Ammon's horn (tissue), 1 donor: ENCODE measurements at regions not wholly inside any gene's neighbourhood (a gene's known extent, or its start where the extent isn't known, plus 50 kb on each side); places are given as distances from the start of the nearest gene placed in this dataset.
A peak's percentile ranks its signal among the peaks of the same experiment; 100 is the strongest.

Source experiments
- DNase-seq: peaks from one replicate; pipeline ENCODE4 v3.0.0-alpha.2; 2016; ENCODE audit warnings: low spot score

DNA sequence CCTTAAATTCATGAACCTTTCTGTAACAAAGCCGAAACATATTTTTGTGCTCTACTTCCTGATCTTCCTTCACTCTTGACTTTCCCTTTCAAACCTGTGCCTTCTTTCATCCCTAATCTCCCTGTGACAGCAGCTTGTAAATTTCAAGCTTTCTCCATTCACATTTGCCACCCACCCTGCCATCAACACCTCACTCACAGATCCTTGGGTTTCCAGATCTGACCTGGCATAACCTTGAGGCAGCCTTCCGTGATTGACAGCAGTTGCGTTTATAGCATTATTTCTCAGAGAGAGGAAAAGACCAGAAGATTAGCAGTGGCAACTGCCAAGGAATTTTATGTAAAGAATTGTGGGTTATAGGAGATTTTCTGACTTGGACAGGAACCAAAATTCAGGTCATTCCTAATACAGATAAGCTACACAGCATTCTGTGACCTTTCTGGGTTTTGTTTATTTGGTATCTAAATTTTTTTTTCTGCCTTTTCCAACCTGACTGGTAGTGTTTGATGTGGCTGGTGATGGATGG, 260.0 kb downstream of the NR2F1-AS1 start:
- DNase-seq = no peak

DNA sequence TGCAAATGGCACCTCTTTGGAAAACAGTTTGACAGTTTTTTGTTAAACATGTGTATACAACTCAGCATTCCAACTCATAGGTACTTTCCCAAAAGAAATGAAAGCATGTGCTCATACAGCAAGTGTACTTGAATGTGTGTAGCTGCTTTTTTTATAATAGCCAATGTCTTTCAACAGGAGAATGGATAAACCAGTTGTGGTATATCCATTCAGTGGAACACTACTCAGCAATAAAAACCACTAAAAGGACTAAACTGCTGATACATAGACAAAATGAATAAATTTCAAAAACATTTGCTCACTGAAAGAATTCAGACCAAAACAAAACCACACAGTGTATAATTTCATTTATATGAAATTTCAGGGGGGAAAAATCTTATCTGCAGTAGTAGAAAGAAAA, 267.3 kb downstream of the NR2F1-AS1 start:
- no peak for DNase-seq

DNA sequence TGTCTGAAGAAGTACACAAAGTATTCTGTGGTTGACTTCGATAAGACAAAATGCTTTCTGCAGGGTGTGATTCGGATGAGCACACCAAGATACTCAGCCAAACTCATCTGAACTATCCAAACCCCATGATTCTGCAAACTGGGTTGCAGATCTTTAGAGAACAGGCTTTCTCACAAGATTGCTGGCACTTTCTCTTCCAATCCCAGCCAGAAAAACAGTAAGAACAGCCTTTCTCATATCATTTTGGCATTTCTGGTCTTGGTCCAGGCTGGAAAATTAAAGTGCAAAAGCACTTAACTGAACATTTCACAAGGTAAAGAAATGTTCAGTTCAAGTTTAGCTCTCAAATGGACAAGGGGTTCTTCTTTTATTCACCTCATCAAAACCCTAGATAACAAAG, 269.1 kb downstream of the NR2F1-AS1 start:
- no peak for DNase-seq

DNA sequence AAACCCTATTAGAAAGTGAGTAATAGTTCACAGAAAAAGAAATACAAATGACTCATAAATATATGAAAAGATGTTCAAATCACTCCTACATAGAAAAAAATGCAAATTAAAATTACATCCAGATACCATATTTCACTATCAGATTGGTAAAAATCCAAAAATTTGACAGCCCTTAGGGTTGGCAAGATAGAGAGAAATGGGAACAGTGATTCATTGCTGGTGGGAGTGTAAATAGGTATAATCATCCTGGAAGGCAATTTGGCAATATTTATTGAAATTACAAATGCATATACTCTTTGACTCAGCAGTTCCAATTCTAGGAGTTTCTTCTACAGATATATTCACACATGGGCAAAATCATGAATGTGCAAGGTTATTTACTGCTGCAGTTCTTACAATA, 273.5 kb downstream of the NR2F1-AS1 start:
- no peak for DNase-seq

DNA sequence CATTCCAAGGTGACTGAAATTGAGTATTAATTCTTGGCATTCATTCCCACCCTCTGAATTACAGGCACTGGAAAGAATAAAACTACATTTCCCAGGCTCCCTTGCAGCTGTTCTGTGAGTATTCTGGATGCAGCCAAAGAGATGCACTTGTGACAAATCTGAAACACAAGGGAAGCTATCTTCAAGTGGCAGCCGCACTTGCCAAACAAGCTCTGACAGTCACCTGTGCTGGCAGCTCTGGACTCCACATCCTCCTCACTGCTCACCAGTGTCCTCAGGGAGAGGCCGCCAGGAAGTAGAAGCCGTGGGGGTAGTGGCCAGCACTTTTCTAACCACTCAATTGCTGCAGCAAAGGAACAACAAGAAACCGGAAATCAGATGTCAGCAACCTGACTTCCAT, 275.0 kb downstream of the NR2F1-AS1 start:
- no peak for DNase-seq

DNA sequence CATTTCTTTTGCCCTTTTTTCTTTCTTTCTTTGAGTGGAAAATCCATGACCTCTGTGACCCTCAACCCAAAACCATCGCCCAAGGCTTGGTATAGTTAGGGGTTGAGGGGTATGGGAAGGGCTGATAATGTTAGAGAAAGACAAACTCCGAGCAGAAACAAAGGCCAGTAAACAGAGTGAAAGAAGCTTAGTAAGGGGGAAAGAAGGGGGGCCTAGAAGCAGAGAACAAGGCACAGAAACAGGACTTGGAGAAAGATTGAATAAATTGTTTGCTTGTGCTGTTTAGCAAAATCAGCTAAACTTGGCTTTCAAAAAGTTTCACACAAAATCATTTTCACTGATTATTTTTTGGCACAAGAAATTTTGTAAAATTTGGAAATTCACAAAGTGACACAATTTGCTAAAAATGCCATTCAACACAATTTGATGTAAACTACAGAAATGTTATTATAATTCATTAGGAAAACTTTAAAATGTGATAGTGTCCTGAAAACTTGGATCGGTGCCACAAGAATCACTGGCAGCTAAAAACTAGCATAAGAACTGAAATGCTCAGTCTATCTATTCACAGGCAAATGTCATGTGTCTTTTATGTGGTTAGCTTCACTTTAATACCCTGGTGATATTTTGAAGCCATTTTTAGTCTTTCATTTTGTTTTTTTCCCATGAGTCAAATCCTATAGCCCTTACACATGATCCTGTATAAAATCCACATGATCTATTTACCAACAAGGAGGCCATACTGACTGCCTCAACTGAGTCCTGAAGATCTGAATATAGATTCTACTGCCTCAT, 276.4 kb downstream of the NR2F1-AS1 start:
- DNase-seq = no peak

DNA sequence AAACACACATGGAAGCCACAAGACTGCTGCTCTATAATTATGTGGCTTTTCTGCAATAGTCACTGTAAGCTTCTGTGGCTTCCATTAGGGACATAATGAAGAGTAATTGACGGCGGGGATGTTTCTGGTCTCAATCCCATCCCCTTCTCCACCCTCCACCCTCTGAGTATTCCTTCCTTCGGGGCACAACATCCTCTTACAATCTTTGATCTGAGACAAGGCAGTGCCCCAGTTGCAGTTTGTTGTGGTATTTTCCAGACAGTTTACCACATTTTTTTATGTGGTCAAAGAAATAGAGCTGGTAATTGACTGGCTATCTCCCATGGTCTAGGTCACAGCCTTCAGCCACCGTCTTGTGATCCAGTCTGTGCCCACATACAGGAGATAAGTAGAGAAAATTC, 277.7 kb downstream of the NR2F1-AS1 start:
- DNase-seq = no peak

DNA sequence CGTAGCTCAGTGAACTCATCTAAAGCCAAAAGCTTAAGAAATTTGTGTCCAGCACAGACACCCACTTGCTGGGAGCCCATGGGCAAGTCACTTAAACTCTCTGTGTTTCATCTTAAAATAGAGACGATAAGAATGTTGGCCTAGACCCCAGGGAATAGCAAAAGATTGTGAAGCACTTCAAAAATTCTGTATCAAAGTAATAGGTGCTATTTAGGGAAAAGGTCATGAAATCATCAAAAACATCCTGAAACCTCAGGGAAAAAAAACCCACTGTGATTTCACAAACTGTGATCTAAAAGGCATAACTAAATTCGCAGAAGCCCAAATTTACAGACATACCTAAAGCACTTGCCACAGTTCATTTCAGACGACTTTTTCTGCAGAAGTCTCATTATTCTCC, 278.3 kb downstream of the NR2F1-AS1 start:
- no peak for DNase-seq

DNA sequence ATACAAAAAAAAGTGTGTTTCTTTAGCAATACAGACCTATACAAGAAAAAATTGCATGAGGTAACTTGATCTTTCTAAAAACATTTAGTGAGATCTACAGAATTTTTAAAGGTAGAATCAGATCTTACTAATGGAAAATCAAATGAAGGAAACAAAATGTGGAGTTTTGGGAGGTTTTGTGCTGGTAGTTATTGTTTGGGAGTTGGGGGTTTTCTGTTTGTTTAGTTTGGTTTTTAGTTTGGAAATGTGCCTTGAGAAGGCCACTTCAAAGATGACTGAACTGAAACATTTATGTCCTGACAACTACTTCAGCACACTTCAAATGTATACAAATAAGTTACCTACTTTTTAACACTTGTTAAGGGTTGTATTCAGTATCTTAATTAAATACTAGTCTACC, 280.1 kb downstream of the NR2F1-AS1 start:
- DNase-seq = no peak

DNA sequence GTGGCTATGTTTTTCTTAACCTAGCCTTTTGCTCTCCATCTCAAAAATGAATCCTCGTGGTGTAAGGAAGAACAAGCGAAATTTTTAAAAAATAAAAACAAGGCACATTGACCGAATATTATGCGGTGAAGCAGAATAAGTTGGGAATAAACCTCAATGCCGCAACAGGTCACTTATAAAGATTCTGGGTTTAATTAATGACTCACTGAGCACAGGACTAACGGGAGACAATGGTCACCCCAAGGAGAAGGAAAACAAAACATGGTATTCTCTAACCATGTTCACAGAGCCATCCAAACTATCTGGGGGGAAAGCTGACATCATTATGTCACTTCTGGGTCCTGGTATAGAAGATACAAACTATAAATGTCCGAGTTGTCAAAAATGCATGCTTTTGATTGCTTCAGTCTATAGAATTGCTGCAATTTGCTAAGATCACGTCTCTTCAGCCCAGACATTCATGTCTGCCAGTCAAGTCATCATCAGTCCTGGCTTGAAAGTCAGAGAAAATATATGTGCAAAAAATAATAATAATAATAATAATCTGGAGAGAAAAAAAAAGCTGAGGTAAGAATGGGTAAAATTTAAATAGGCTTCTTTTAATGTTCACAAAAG, 280.6 kb downstream of the NR2F1-AS1 start:
- DNase-seq = no peak

DNA sequence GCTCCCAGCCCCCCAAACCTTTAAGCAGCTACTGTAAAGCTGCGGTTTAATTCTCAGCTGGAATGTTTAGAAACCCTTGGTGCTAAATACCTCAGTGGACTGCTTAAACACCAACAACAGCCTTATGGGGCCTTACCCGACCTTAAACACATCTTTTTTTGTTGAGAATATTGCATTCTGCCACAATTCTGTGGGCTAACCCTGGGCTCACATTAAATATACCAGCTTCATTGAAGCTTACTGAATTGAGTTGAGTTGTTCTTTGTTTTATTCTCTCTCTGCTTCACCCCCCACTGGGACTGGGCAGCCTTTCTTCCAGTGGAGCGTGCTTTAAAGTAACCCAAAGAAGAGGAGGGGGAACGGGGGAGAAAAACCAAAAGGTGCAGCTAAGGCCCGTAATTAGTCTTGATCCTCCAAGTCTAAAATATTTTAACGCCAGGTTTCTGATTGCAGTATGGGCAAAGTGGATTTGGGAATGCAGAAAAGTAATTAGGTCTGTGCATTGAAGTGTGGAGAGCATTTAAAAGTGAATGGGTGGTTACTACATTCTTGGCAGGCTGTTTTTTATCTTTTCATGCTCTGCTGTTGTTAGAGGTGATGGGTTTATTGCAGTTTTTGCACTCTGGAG, 281.2 kb downstream of the NR2F1-AS1 start:
- peak; percentile 56 for DNase-seq

DNA sequence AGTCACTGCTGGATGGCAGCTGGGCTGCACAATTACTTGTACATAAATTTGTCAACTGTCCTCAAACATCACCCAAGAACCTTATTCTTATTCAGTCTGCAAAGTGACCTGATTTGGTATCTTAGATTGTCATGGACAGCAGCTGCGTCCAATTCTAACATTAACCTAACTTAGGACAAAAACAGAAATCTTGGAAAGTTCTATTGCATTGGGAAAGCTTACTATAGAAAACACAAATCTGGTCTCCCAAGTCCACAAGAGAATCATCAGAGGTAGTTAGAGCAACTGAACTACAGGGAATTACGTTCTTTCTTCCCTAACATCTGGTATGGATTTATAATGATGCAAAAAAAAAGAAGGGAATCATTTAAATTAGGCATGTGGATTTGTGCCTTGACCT, 283.9 kb downstream of the NR2F1-AS1 start:
- no peak for DNase-seq

DNA sequence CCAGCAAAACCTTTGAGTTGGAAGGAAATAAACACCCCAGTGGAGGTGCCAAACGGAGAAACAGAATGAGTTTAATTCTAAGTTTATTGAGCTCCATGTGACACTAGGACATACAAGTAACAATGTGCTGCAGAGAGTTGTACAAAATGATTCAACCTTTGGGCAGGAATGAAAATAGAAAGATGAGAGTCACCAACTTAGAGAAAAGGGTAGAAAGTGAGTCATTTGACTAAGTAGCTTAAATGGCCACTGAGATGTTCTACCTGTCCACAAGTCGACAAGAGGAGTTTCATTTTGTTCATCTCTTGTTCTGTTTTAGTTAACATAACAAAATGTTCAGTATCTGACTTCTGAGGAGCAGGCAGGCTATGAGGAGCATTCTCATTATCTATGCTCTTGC, 284.7 kb downstream of the NR2F1-AS1 start:
- DNase-seq = no peak

DNA sequence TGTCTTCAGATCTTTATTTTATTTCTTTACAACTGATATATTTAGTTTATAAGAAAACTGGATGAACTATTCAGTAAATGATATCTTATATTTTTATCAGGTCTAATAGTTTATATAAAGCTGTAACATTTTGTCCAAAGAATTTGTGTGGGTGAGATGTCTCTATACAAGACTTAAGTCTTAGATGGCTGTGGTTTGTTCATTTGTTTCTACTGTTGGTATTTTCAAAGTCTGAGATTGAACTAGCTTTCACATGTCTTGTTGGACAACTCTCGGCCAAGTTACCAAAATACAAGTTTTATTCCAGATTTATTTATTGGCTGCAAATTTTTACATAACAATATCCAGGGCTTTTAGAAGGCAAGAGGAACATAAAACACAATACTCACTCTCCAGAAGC, 286.0 kb downstream of the NR2F1-AS1 start:
- no peak for DNase-seq

DNA sequence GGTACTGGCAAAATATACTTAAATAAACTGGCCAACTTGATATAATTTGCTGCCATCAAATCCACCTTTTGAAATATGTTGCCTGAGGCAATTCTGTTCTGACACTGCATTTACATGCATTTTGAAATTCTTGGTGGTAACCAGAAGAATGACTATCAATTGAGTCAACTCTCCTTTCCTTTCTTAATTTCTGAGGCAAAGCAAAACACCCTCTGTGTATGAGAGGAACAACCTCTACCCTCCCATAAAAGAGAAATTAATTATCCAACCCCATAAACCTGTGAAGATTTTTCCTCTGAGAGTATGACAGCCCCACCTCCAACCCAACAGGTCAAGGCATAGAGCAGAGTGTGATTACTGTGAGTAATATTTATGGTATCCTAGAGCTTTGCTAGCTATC, 286.8 kb downstream of the NR2F1-AS1 start:
- no peak for DNase-seq

DNA sequence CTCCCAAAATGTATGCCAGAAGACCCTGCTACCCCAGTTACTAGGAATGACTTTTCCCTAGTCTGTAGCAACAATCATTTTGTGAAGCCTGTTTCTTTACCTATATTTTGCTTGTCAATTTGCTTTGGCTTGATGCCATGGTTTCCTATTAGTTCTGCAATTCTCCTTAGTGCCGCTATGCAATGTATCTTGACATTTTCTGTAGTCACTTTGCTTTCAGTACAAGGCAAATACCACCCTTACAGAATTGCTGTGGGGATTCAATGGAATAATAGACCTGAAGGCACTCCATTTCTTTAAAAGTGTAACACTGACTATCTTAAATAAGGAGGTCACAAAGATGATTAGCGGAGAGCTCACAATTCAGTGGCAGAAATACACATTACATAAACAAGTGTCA, 291.1 kb downstream of the NR2F1-AS1 start:
- DNase-seq = no peak

DNA sequence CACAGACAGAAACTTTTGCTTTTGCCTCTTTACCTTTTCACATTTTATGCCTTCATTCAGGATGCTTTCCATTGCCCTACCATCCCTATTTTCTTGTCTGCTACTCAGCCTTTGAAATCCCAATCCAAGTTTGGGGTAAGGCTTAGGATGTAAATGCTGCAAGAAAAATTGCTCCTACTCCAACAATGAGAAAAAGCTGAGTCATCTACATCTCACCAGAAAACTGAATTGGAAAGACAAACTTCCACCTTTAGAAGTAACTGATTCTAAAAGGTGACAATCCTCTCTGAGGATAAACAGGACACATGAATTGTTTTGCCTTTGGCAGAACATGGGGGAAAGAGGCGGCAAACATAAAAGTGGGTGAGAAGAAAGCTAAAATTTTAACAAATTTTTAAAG, 295.6 kb downstream of the NR2F1-AS1 start:
- DNase-seq = no peak

DNA sequence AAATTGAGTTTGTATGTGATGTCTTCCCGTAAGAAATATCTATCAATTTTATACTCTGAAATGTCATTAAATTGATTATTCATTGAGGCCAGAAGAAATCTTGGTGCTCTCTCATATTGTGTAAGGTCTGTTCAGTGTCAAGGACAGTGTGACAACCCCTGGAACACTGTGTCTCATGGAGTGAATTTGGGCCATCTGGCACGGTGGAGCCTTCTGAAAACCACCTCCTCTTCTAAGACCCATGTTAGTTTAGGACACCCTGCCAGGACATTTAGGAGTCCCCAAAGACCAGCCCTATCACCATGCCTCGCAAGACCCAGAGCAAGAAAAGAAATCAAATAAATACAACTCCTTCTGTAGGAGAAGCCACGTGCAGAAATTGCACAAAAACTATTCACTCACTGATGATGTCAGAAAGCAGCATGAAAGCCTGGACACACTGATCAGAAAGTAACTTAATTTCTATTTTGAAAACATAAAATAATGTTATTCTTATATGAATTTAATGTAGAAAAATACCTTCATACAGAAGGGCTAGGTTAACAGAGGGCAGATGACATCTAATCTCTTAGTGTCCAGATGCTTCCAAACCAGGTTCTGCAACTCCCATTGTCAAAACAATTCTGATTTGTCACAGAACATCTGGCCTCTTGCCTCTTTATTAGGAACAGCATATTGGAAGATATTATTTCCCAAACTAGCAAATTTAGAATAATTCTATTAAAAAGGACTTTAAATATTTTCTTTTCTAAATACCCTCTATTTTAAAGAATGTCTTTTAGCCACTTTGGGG, 298.8 kb downstream of the NR2F1-AS1 start:
- no peak for DNase-seq

DNA sequence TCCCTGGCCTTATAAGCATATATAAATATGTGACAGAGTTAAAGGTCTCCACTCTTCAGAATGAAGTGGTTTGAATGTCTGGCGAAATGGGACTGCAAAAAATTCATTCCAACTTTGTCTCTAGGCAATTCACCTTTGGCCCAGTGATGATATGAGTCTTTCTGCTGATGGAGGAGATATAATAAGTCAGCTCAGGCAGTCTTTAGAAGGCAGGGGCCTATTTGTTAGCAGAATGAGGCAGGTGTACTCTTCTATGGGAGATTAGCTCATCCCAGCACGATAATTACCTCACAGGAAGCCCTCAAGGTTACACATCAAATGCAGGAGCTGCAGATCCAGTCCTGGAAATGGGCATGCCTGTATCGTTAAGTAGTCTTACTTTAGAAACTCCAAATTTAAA, 300.5 kb downstream of the NR2F1-AS1 start:
- DNase-seq = no peak

DNA sequence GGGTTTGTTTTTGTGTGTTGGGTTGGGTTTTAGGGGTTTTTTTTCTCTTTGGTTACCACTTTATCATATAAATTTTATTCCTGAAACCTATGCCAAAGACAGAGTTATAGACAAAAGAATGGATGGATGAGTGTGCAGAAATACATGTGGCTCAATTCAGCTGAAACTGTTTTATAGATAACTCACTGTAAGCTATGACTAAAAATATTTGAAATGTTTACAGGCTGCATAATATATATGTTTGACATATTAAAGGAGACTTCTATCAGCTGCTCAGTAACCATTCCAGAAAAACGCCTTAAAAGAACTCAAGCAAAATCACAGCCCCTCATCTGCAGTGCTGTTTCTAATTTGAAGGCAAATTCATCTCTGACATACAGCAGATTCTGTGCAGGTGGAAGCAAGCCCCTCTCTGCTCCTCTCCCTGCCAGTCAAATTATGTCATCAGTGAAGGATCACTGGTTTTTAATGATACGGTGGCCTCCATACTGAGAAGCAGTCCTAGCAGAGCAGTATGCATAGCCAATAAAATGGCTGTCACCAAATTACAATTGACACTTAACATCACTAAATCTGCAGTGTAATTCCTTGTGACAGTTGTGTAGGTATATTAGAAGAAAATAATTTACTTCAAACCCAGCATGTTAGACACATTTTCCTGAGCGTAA, 301.6 kb downstream of the NR2F1-AS1 start:
- no peak for DNase-seq

DNA sequence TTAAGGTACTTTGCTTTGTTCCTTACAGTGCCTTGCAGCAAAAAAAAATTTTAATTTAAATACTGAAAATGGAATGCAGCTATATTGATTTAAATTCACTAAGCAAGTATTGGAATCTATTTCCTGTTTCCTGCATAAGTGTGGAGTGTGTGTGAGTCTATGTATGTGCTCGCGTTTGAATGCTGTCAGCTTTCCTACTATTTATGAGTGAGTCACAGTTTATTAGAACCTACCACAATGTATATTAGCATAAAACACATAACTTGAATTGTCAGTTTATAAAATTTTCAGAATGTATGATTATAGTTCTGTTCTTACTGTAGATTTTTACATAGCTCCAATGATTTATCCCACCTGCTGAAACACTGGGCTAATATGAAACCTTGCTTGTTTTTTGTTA, 302.1 kb downstream of the NR2F1-AS1 start:
- DNase-seq = no peak

DNA sequence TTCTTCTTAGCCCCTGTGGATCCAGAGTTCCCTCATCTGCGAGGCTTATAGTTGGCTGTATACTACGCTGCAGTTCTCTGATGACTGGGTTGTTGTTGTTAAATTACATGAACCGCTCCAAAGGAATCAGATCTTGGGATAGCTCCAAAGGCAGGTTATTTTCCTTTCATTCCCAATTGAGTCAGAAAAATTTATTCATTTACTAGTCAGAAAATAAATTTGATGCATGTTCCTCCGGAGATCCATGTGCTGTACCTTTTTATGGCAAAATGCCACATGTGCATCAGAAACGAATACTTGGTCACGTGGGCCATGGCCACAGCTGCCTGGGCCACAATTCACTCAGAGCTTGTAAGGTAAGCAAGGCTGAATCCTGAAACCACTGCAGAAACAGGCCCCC, 304.0 kb downstream of the NR2F1-AS1 start:
- no peak for DNase-seq
